HEK293T (cell line): ENCODE measurements at regions not wholly inside any gene's neighbourhood (a gene's known extent, or its start where the extent isn't known, plus 50 kb on each side); places are given as distances from the start of the nearest gene placed in this dataset.

Experiments
- BHLHE40 ChIP-seq: fragments of 450-650 bp; IDR thresholded peaks from 2 replicates; pipeline ENCODE4 v1.6.1; 2016; ENCODE audit warnings: mild to moderate bottlenecking, moderate library complexity, borderline replicate concordance
- FOXA1 ChIP-seq: fragments of 450-650 bp; IDR thresholded peaks from 2 replicates; pipeline ENCODE4 v1.6.1; 2016; ENCODE audit warnings: mild to moderate bottlenecking
- FOXK2 ChIP-seq: fragments of 450-650 bp; IDR thresholded peaks from 2 replicates; pipeline ENCODE4 v1.6.1; 2016; ENCODE audit warnings: mild to moderate bottlenecking
- HDGF ChIP-seq: fragments of 450-650 bp; IDR thresholded peaks from 2 replicates; pipeline ENCODE4 v1.6.1; 2017; ENCODE audit warnings: antibody characterized with exemption, borderline replicate concordance
- NFRKB ChIP-seq: fragments of 450-650 bp; IDR thresholded peaks from 2 replicates; pipeline ENCODE4 v1.6.1; 2016; ENCODE audit warnings: mild to moderate bottlenecking, moderate library complexity
- SP1 ChIP-seq: fragments of 450-650 bp; IDR thresholded peaks from 2 replicates; pipeline ENCODE4 v1.6.1; 2017

DNA sequence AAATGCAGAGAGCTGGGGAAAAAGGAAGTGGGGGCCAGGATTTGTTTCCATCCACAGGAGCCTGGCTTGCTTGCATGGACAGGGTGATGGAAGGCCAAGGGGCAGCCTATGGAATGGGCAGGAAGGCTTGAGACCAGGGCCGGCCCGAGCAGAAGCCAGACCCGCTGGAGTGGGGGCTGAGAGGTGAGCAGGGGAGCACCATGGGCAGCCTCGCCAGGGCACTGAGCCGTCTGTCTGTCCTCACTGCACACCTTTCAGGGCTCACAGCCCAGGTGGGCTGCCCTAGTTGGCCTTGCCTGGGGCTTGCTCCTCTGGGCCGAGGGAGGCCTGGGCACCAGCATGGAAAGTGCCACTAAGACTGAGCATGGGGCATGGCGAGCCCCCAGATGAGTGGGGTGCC lies 58.6 kb upstream of the CNOT6 start:
- TF ChIP-seq BHLHE40 (no peak), FOXK2 (no peak), HDGF (no peak), FOXA1 (no peak), SP1 (no peak), NFRKB (no peak)
